A673 (cell line): ENCODE measurements at regions not wholly inside any gene's neighbourhood (a gene's known extent, or its start where the extent isn't known, plus 50 kb on each side); places are given as distances from the start of the nearest gene placed in this dataset.

Source experiments
- BruUV-seq: library from RNA; stranded (reverse); fragments of 400-500 nt; replicated peaks from 2 replicates; lab custom pipeline; 2021; lab: Mats Ljungman, UMichigan
- CTCF ChIA-PET: fragments of 300-600 bp; sonication (Branson Sonifier 250); formaldehyde crosslinking; loops from one replicate; lab custom pipeline; 2022; ENCODE audit warnings: antibody characterized with exemption; lab: Charles Lee
- POLR2A ChIA-PET: fragments of 300-600 bp; sonication (Branson Sonifier 250); formaldehyde crosslinking; loops from one replicate; lab custom pipeline; 2022; ENCODE audit warnings: antibody characterized with exemption; ENCODE audit not compliant: low non-redundant PET; lab: Charles Lee
- DNase-seq: peaks from one replicate; pipeline ENCODE4 v3.0.0-alpha.2; 2015; ENCODE audit warnings: low spot score
- H3K27ac ChIP-seq: fragments of 200-600 bp; sonication (generic); 2 replicates; pipeline ENCODE4 v1.5.1; 2016; ENCODE audit warnings: mixed run types, low read depth, mild to moderate bottlenecking, mixed read lengths, antibody characterized with exemption, low read length; ENCODE audit not compliant: poor library complexity, severe bottlenecking
- H3K27me3 ChIP-seq: fragments of 200-600 bp; sonication (generic); replicated peaks from 2 replicates; pipeline ENCODE4 v1.6.1; 2017; ENCODE audit warnings: mixed run types, low read depth, mild to moderate bottlenecking, mixed read lengths, antibody characterized with exemption, low read length; ENCODE audit not compliant: insufficient read depth, poor library complexity
- H3K36me3 ChIP-seq: fragments of 200-600 bp; sonication (generic); 2 replicates; pipeline ENCODE4 v1.6.1; 2016; ENCODE audit warnings: mixed run types, mild to moderate bottlenecking, mixed read lengths, antibody characterized with exemption, low read length; ENCODE audit not compliant: insufficient read depth, poor library complexity, severe bottlenecking
- H3K4me1 ChIP-seq: fragments of 200-600 bp; sonication (generic); 2 replicates; pipeline ENCODE4 v1.6.1; 2017; ENCODE audit warnings: mixed run types, mild to moderate bottlenecking, mixed read lengths, antibody characterized with exemption, low read length; ENCODE audit not compliant: insufficient read depth, poor library complexity, severe bottlenecking
- H3K4me3 ChIP-seq: fragments of 200-600 bp; sonication (generic); 2 replicates; pipeline ENCODE4 v1.5.1; 2016; ENCODE audit warnings: low read depth, mixed run types, mild to moderate bottlenecking, mixed read lengths, low read length; ENCODE audit not compliant: poor library complexity, severe bottlenecking
- H3K9me3 ChIP-seq: fragments of 200-600 bp; sonication (generic); 2 replicates; pipeline ENCODE4 v1.6.1; 2016; ENCODE audit warnings: mixed run types, low read depth, mild to moderate bottlenecking, mixed read lengths, antibody characterized with exemption, low read length; ENCODE audit not compliant: poor library complexity, severe bottlenecking
- EZH2 ChIP-seq: fragments of 200-600 bp; sonication (generic); IDR thresholded peaks from 2 replicates; pipeline ENCODE4 v1.6.1; 2017; ENCODE audit warnings: borderline replicate concordance, low read depth, mild to moderate bottlenecking, mixed read lengths, antibody characterized with exemption, low read length; ENCODE audit not compliant: poor library complexity, severe bottlenecking
- intact Hi-C: fragments of 100-400 bp; cut with micrococcal nuclease; formaldehyde crosslinking; loops from one replicate; pipeline ENCODE4 v1.10.0; 2022; ENCODE audit not compliant: unreplicated experiment
- TF ChIP-seq, protein P1 (sequence below): fragments of 300-800, 200-600 bp; sonication (generic); conservative IDR thresholded peaks from 2 replicates; pipeline ENCODE4 v1.5.1; 2017; ENCODE audit warnings: low read depth, mild to moderate bottlenecking, antibody characterized with exemption, low read length, moderate library complexity, mixed read lengths

DNA sequence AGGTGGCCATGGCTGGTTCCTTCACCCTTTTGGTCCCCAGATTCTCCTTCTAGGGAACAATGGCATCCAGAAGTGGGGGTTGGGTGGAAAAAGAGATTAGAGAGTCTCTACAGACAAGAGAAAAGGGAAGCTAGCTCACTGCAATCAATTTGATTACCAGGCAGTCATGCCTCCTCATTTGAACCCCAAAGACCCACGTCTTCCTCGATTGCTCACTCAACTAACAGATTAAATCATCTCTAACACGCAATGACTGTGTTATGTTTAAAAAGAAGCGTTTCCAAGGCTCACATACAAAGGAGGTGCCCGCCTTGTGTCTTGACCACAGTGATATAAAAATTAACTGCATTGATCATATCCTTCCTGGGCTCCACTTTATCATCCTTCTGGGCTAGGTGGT is 57.6 kb downstream of the BHLHE40 start:
- BruUV-seq: no TSS peak
- no peaks in the 10 kb centered on the region for H3K4me1 ChIP-seq
- no peaks in the 10 kb centered on the region for H3K9me3 ChIP-seq
- H3K27me3 ChIP-seq: no peaks in the 10 kb centered on the region
- ChIA-PET CTCF (no interaction called here), POLR2A (no interaction called here)
- H3K27ac ChIP-seq: no peak overlapping the region
- no peaks in the 10 kb centered on the region for H3K36me3 ChIP-seq
- intact Hi-C loops: no loop called here
- TF ChIP-seq, protein P1, sequence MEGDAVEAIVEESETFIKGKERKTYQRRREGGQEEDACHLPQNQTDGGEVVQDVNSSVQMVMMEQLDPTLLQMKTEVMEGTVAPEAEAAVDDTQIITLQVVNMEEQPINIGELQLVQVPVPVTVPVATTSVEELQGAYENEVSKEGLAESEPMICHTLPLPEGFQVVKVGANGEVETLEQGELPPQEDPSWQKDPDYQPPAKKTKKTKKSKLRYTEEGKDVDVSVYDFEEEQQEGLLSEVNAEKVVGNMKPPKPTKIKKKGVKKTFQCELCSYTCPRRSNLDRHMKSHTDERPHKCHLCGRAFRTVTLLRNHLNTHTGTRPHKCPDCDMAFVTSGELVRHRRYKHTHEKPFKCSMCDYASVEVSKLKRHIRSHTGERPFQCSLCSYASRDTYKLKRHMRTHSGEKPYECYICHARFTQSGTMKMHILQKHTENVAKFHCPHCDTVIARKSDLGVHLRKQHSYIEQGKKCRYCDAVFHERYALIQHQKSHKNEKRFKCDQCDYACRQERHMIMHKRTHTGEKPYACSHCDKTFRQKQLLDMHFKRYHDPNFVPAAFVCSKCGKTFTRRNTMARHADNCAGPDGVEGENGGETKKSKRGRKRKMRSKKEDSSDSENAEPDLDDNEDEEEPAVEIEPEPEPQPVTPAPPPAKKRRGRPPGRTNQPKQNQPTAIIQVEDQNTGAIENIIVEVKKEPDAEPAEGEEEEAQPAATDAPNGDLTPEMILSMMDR: no peak
- TF ChIP-seq EZH2: no peak
- H3K4me3 ChIP-seq: no peak overlapping the region
- no peak for DNase-seq

DNA sequence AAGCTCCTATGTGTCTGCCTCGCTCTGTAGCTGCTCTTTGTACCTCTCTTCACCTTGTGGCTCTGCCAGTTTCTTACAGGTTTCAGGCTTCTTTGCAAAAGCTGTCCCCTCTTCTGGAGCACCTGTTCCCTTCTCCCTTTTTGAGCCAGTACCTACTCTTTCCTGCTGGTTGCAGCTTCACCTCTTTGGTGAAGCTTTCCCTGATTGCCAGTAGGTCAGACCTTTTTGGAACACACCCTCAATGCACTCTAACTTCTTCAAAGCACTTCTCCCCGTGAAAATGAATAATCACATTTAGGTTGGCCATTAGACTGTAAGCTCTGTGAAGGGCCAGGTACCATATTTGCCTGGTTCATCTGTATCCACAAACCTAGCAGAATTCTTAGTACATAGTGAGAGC is 60.3 kb downstream of the BHLHE40 start:
- POLR2A ChIA-PET: no interaction called here

DNA sequence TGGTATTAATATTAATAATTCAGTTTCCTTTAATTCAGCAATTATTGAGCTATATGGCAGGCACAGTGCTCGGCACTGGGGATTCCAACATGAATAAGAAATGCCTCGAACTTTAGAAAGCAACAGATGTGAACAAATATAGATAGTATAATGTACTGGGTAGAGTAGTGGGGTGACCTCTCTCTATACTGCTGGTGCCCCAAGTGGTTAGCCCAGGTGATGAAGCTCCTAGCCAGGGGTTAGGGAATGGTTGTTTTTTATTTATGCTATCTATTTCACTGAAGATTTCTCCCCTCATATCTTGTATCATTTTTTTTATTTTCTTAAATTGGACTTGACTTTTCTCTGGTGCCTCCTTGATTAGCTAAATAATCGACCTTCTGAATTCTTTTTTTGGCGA is 62.1 kb downstream of the BHLHE40 start:
- no peaks in the 10 kb centered on the region for H3K9me3 ChIP-seq
- ChIA-PET CTCF (no interaction called here), POLR2A (interaction anchor here (0.6 kb wide), 1 partner anchor 159 kb away, joined by 3 read pairs; no protein-coding TSS in a partner anchor)
- no peak overlapping the region for H3K27ac ChIP-seq
- TF ChIP-seq, protein P1: no peak
- TF ChIP-seq EZH2: no peak
- H3K36me3 ChIP-seq: no peaks in the 10 kb centered on the region
- BruUV-seq: no TSS peak
- H3K4me3 ChIP-seq: no peak overlapping the region
- intact Hi-C loops: no loop called here
- no peaks in the 10 kb centered on the region for H3K27me3 ChIP-seq
- H3K4me1 ChIP-seq: no peaks in the 10 kb centered on the region
- no peak for DNase-seq

More for the DNA sequence above, 60.3 kb downstream of the BHLHE40 start:
- TF ChIP-seq, protein P1: no peak
- no peak for TF ChIP-seq EZH2
- Histone ChIP-seq H3K27me3 (no peaks in the 10 kb centered on the region), H3K4me1 (no peaks in the 10 kb centered on the region), H3K27ac (no peak overlapping the region), H3K9me3 (no peaks in the 10 kb centered on the region), H3K36me3 (no peaks in the 10 kb centered on the region), H3K4me3 (no peak overlapping the region)
- no TSS peak for BruUV-seq
- no peak for DNase-seq
- intact Hi-C loops: no loop called here
- CTCF ChIA-PET: interaction anchor here (0.6 kb wide), 1 partner anchor 18 kb away, joined by 4 read pairs; no protein-coding TSS in a partner anchor
